ENCODE measurements at regions not wholly inside any gene's neighbourhood (a gene's known extent, or its start where the extent isn't known, plus 50 kb on each side); places are given as distances from the start of the nearest gene placed in this dataset.
A peak's percentile ranks its signal among the peaks of the same experiment; 100 is the strongest.

GRCh38 chr12:54126029-54126695 is 62.6 kb downstream of the SMUG1 start:
- peaks cover 87% of the 10 kb centered on the region for H3K27me3 Mint-ChIP-seq (ENCODE audit: unreplicated experiment)
- peak overlapping the region; percentile 51 for H3K4me3 Mint-ChIP-seq (ENCODE audit: unreplicated experiment)
- no peaks in the 10 kb centered on the region for H3K36me3 Mint-ChIP-seq (ENCODE audit: unreplicated experiment)
- DNase-seq (ENCODE audit: extremely low spot score, unreplicated experiment), result no peak
- TF ChIP-seq CTCF (IDR thresholded peaks at IDR 0.05), result no peak
- no peaks in the 10 kb centered on the region for H3K9me3 Mint-ChIP-seq (ENCODE audit: unreplicated experiment)
- peaks cover 11% of the 10 kb centered on the region for H3K4me1 Mint-ChIP-seq (ENCODE audit: unreplicated experiment)
- no peak overlapping the region for H3K27ac Mint-ChIP-seq (ENCODE audit: unreplicated experiment)

GRCh38 chr12:54126696-54127537 is 61.9 kb downstream of the SMUG1 start:
- H3K27ac Mint-ChIP-seq (ENCODE audit: unreplicated experiment), result no peak overlapping the region
- no peak for DNase-seq (ENCODE audit: extremely low spot score, unreplicated experiment)
- peak overlapping the region; percentile 51 for H3K4me3 Mint-ChIP-seq (ENCODE audit: unreplicated experiment)

GRCh38 chr12:54127538-54128259 is 61.1 kb downstream of the SMUG1 start:
- Mint-ChIP-seq H3K27ac (ENCODE audit: unreplicated experiment) (no peak overlapping the region), H3K36me3 (ENCODE audit: unreplicated experiment) (no peaks in the 10 kb centered on the region), H3K27me3 (ENCODE audit: unreplicated experiment) (peaks cover 85% of the 10 kb centered on the region), H3K4me3 (ENCODE audit: unreplicated experiment) (no peak overlapping the region), H3K4me1 (ENCODE audit: unreplicated experiment) (peaks cover 11% of the 10 kb centered on the region), H3K9me3 (ENCODE audit: unreplicated experiment) (no peaks in the 10 kb centered on the region)
- DNase-seq (ENCODE audit: extremely low spot score, unreplicated experiment), result no peak
- no peak for TF ChIP-seq CTCF (IDR thresholded peaks at IDR 0.05)

More at GRCh38 chr12:54126696-54127537, 61.9 kb downstream of the SMUG1 start:
- H3K27me3 Mint-ChIP-seq (ENCODE audit: unreplicated experiment), result peaks cover 85% of the 10 kb centered on the region
- no peak for TF ChIP-seq CTCF (IDR thresholded peaks at IDR 0.05)
- no peaks in the 10 kb centered on the region for H3K36me3 Mint-ChIP-seq (ENCODE audit: unreplicated experiment)
- peaks cover 11% of the 10 kb centered on the region for H3K4me1 Mint-ChIP-seq (ENCODE audit: unreplicated experiment)
- H3K9me3 Mint-ChIP-seq (ENCODE audit: unreplicated experiment), result no peaks in the 10 kb centered on the region

GRCh38 chr12:54128416-54128815 is 60.4 kb downstream of the SMUG1 start:
- no peaks in the 10 kb centered on the region for H3K9me3 Mint-ChIP-seq (ENCODE audit: unreplicated experiment)
- TF ChIP-seq CTCF (IDR thresholded peaks at IDR 0.05), result no peak
- peaks cover 11% of the 10 kb centered on the region for H3K4me1 Mint-ChIP-seq (ENCODE audit: unreplicated experiment)
- H3K27me3 Mint-ChIP-seq (ENCODE audit: unreplicated experiment), result peaks cover 86% of the 10 kb centered on the region
- H3K36me3 Mint-ChIP-seq (ENCODE audit: unreplicated experiment), result no peaks in the 10 kb centered on the region
- no peak overlapping the region for H3K4me3 Mint-ChIP-seq (ENCODE audit: unreplicated experiment)
- DNase-seq (ENCODE audit: extremely low spot score, unreplicated experiment), result no peak
- no peak overlapping the region for H3K27ac Mint-ChIP-seq (ENCODE audit: unreplicated experiment)

All from osteocyte (in vitro differentiated cells).